GM10266 (cell line): ENCODE measurements at regions not wholly inside any gene's neighbourhood (a gene's known extent, or its start where the extent isn't known, plus 50 kb on each side); places are given as distances from the start of the nearest gene placed in this dataset.

Experiments
- DNase-seq: peaks from one replicate; pipeline ENCODE4 v3.0.0; 2012; ENCODE audit errors: extremely low spot score
- CTCF ChIP-seq: IDR thresholded peaks from 2 replicates; pipeline ENCODE4 v1.5.1; 2012; ENCODE audit warnings: mild to moderate bottlenecking, low read depth; ENCODE audit not compliant: control insufficient read depth, insufficient read depth; ENCODE audit errors: missing control alignments

DNA sequence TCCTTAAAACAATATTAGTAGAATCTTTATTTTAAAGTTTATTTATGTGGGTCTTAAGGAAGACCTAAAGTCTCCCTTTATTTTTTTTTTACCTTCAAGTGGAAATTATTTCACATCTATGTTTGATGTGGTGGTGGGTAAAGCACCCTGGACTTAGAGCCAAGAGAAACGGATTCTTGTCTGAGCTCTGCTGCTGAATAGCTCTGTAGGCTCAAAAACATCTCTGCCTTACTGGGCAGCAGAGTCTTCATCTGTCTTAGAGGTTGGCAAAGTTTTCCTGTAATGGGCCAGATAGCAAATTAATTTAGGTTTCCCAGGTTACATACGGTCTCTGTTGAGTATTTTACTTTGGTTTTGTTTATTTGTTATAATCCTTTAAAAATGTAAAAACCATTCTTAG, 136.5 kb downstream of the CEP135 start:
- no peak for TF ChIP-seq CTCF
- no peak for DNase-seq

GRCh38 chr4:56084851-56085250, 136.1 kb downstream of the CEP135 start:
- no peak for DNase-seq
- no peak for TF ChIP-seq CTCF
